Astrocyte of the spinal cord (primary cell): ENCODE measurements at regions not wholly inside any gene's neighbourhood (a gene's known extent, or its start where the extent isn't known, plus 50 kb on each side); places are given as distances from the start of the nearest gene placed in this dataset.

Experiments
- DNase-seq: peaks from one replicate; pipeline ENCODE4 v3.0.0; 2011; ENCODE audit warnings: low read depth, low spot score
- H3K4me3 ChIP-seq: 2 replicates; pipeline ENCODE4 v1.5.1; 2011; ENCODE audit warnings: low read depth, mild to moderate bottlenecking, low read length, moderate library complexity
- in situ Hi-C: cut with HindIII; loops from 2 replicates; pipeline ENCODE4 v1.10.0; 2017; ENCODE audit warnings: low sequenced_read_pairs
- TF ChIP-seq, protein P1 (sequence below): IDR thresholded peaks from 2 replicates; pipeline ENCODE4 v1.5.1; 2012; ENCODE audit warnings: low read depth, mild to moderate bottlenecking, low read length, inconsistent platforms

DNA sequence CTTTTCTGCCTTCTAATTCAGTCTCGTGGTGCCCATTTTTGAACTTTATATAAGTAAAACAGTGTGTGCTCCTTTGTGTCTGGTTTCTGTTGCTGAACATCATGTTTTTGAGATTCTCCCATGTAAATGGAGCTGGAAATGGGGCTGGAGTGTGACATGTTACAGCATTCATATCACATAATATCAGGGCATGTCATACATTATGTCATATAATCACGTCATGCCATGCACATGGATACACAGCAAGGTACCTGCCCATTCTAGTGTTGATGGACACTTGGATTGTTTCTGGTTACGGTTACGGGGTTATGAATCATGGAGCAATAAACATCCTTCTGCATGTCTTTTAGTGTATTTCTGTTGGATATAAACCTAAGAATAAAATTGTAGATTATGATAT lies 117.1 kb upstream of the MYT1L start:
- TF ChIP-seq, protein P1, sequence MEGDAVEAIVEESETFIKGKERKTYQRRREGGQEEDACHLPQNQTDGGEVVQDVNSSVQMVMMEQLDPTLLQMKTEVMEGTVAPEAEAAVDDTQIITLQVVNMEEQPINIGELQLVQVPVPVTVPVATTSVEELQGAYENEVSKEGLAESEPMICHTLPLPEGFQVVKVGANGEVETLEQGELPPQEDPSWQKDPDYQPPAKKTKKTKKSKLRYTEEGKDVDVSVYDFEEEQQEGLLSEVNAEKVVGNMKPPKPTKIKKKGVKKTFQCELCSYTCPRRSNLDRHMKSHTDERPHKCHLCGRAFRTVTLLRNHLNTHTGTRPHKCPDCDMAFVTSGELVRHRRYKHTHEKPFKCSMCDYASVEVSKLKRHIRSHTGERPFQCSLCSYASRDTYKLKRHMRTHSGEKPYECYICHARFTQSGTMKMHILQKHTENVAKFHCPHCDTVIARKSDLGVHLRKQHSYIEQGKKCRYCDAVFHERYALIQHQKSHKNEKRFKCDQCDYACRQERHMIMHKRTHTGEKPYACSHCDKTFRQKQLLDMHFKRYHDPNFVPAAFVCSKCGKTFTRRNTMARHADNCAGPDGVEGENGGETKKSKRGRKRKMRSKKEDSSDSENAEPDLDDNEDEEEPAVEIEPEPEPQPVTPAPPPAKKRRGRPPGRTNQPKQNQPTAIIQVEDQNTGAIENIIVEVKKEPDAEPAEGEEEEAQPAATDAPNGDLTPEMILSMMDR = no peak
- in situ Hi-C loops = no loop called here

DNA sequence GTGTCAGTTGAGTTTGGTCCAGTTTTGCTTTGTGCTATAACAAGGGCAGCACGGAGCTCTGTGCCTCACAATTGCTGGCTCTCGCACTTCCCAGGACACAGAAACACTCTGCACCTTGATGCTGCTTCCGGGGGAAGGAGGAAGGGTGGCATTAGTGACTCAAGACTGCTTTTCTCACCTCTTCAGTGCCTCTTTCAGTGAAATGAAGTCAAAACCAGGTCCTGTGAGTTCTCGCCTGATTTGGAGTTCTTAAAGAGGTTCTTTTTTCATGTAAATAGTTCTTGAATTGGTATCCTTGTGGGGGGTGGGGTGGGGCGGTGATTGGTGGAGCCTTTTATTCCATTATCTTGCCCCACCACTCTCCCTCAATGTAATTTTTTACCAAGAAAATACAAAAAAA lies 91.5 kb upstream of the MYT1L start:
- TF ChIP-seq, protein P1 = no peak
- H3K4me3 ChIP-seq = no peak overlapping the region
- no peak for DNase-seq
- in situ Hi-C loops = no loop called here

More for the DNA sequence above, 117.1 kb upstream of the MYT1L start:
- DNase-seq = no peak
- H3K4me3 ChIP-seq = no peak overlapping the region

DNA sequence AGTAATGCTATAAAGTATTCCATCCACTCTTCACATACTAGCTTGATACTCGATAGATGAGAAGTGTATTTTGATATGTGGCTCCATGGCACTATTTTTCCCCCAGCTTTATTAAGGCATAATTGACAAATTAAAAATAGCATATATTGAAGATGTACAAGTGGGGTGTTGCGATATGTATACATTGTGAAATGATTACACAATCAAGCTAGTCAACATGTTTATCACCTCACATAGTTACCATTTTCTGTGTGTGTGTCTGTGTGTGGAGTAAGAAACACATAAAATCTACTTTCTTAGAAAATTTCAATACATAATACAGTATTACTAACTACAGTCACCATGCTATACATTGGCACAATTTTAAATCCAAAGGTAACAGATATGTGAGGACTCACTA lies 82.5 kb upstream of the MYT1L start:
- DNase-seq = no peak
- TF ChIP-seq, protein P1 = no peak
- in situ Hi-C loops = no loop called here
- no peak overlapping the region for H3K4me3 ChIP-seq

DNA sequence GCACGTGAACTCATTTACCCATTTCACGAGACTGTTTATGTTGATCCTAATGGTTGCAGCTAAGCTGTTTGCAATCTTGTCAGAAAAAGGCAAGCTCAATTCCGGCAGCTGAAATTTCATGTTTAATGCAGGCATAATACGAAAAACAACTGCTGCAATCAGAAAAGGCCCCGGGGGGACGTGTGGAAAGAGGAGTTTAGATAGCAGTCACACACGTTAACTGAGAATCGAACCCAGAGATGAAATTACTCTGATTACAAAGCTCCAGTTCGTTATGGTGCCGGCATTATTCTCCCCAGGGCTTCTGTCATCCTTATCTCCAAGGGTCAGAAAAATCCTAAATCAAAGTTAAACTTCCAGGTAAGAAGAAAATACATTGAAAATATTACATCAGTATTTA lies 79.9 kb upstream of the MYT1L start:
- in situ Hi-C loops = no loop called here
- no peak overlapping the region for H3K4me3 ChIP-seq
- TF ChIP-seq, protein P1 = no peak

DNA sequence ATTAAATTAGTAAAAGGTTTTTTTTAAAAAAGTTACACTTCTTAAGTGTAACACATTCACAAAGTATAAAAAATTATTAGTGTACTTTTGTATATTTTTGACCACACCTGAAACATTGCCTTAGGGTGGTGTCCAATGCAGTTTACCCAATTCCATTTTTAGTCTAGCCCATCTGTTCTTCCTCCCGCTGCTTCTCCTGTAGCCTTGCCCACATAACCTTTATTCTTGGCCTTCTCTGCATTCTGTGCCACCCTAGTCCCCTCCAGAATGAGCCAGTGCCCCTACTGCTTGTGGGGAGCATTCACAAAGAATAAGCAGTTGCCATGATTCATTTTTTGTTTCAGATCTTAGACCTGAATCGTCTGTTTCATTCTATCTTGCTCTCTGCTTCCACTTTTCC lies 78.4 kb upstream of the MYT1L start:
- DNase-seq = no peak
- TF ChIP-seq, protein P1 = no peak
- in situ Hi-C loops = no loop called here
- H3K4me3 ChIP-seq = no peak overlapping the region

More for the DNA sequence above, 79.9 kb upstream of the MYT1L start:
- no peak for DNase-seq

DNA sequence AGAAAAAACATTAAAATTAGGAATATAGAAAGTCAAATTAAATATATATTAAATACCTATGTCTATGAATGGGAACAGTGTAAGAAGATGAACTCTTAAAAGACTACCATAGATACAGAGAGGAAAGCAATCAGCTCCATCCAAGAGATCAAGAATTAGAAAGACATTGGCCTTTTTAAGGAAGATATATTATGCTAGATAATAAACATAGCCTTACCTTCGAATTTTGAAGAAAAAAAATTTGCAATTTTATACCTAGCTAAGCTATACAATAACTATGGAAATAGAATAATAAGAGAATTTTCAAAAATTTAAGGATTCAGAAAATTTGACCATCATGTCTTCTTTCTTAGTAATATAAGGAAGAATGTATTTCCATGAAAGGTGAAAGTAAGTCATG lies 74.7 kb upstream of the MYT1L start:
- in situ Hi-C loops = no loop called here
- no peak for DNase-seq
- no peak overlapping the region for H3K4me3 ChIP-seq
- TF ChIP-seq, protein P1 = no peak
